LNCAP (cell line): ENCODE measurements at regions not wholly inside any gene's neighbourhood (a gene's known extent, or its start where the extent isn't known, plus 50 kb on each side); places are given as distances from the start of the nearest gene placed in this dataset.
A peak's percentile ranks its signal among the peaks of the same experiment; 100 is the strongest.

Source experiments
- CTCF ChIP-seq: fragments of 450-650 bp; IDR thresholded peaks from 2 replicates; pipeline ENCODE4 v1.5.1; 2017; ENCODE audit warnings: mild to moderate bottlenecking

GRCh38 chr22:12579655-12580054 is 2948.3 kb upstream of the OR11H1 start:
- peak; percentile 53 for TF ChIP-seq CTCF

- no peak for TF ChIP-seq CTCF
Measured at GRCh38 chr22:12601870-12602779, 2925.9 kb upstream of the OR11H1 start.

GRCh38 chr22:12613199-12613598 is 2914.8 kb upstream of the OR11H1 start:
- TF ChIP-seq CTCF, result no peak

GRCh38 chr22:12630965-12631364 is 2897.0 kb upstream of the OR11H1 start:
- peak; percentile 54; the same call in 1 of the 2 replicates for TF ChIP-seq CTCF
